Hepatocyte (in vitro differentiated cells): ENCODE measurements at regions not wholly inside any gene's neighbourhood (a gene's known extent, or its start where the extent isn't known, plus 50 kb on each side); places are given as distances from the start of the nearest gene placed in this dataset.

ENCODE experiments used
- DNase-seq: peaks from one replicate; pipeline ENCODE4 v3.0.0-alpha.2; 2016; ENCODE audit warnings: low spot score
- H2AFZ ChIP-seq: fragments of 200-600 bp; sonication (generic); 2 replicates; pipeline ENCODE4 v1.6.0; 2016; ENCODE audit warnings: antibody characterized with exemption, mild to moderate bottlenecking
- H3K27ac ChIP-seq: fragments of 200-600 bp; sonication (generic); 2 replicates; pipeline ENCODE4 v1.5.1; 2016; ENCODE audit warnings: mild to moderate bottlenecking
- H3K27me3 ChIP-seq: fragments of 200-600 bp; sonication (generic); 2 replicates; pipeline ENCODE4 v1.6.1; 2016
- H3K36me3 ChIP-seq: fragments of 200-600 bp; sonication (generic); replicated peaks from 2 replicates; pipeline ENCODE4 v1.5.1; 2016; ENCODE audit warnings: low read depth; ENCODE audit not compliant: insufficient read depth
- H3K4me1 ChIP-seq: fragments of 200-600 bp; sonication (generic); 2 replicates; pipeline ENCODE4 v1.5.1; 2016; ENCODE audit warnings: mild to moderate bottlenecking, moderate library complexity; ENCODE audit not compliant: insufficient read depth
- H3K4me2 ChIP-seq: fragments of 200-600 bp; sonication (generic); 2 replicates; pipeline ENCODE4 v1.6.0; 2016
- H3K4me3 ChIP-seq: fragments of 200-600 bp; sonication (generic); 2 replicates; pipeline ENCODE4 v1.5.1; 2016; ENCODE audit warnings: mild to moderate bottlenecking
- H3K79me2 ChIP-seq: fragments of 200-600 bp; sonication (generic); 2 replicates; pipeline ENCODE4 v1.6.0; 2017; ENCODE audit warnings: mild to moderate bottlenecking
- H3K9me2 ChIP-seq: fragments of 200-600 bp; sonication (generic); replicated peaks from 2 replicates; pipeline ENCODE4 v1.6.0; 2017; ENCODE audit warnings: mild to moderate bottlenecking; ENCODE audit not compliant: insufficient read depth
- H3K9me3 ChIP-seq: fragments of 200-600 bp; sonication (generic); 2 replicates; pipeline ENCODE4 v1.5.1; 2016; ENCODE audit warnings: low read depth, mild to moderate bottlenecking
- H4K20me1 ChIP-seq: fragments of 200-600 bp; sonication (generic); 2 replicates; pipeline ENCODE4 v1.6.0; 2016; ENCODE audit warnings: mild to moderate bottlenecking; ENCODE audit not compliant: insufficient read depth, poor library complexity, severe bottlenecking
- CTCF ChIP-seq: fragments of 200-600 bp; sonication (generic); IDR thresholded peaks from 2 replicates; pipeline ENCODE4 v1.5.1; 2016; ENCODE audit warnings: antibody characterized with exemption, mild to moderate bottlenecking; ENCODE audit not compliant: poor library complexity
- EZH2 ChIP-seq: fragments of 200-600 bp; sonication (generic); IDR thresholded peaks from 2 replicates; pipeline ENCODE4 v1.6.1; 2016; ENCODE audit warnings: antibody characterized with exemption, mild to moderate bottlenecking, borderline replicate concordance
- EZH2phosphoT487 ChIP-seq: fragments of 200-600 bp; sonication (generic); IDR thresholded peaks from one replicate; pipeline ENCODE4 v1.6.1; 2018; ENCODE audit warnings: antibody characterized with exemption, mild to moderate bottlenecking, low read depth, moderate library complexity; ENCODE audit not compliant: unreplicated experiment, severe bottlenecking
- WGBS: methylation state at CpG from one replicate; pipeline ENCODE4 v1.1.6; 2016; ENCODE audit warnings: low lambda C conversion rate; ENCODE audit errors: missing lambda C conversion rate; 5-methylcytosine and 5-hydroxymethylcytosine counted together

GRCh38 chr3:130276203-130276803 is 69.2 kb upstream of the COL6A5 start:
- WGBS, result 13% methylated on average over 8 of the region's 8 CpGs
- no peaks in the 10 kb centered on the region for H3K27me3 ChIP-seq
- H3K4me2 ChIP-seq, result no peak overlapping the region
- DNase-seq, result peak; percentile 84
- no peaks in the 10 kb centered on the region for H3K4me1 ChIP-seq
- H2AFZ ChIP-seq, result no peak overlapping the region
- TF ChIP-seq EZH2, result no peak
- TF ChIP-seq CTCF, result peak; percentile 92
- TF ChIP-seq EZH2phosphoT487, result no peak
- no peaks in the 10 kb centered on the region for H3K9me2 ChIP-seq
- no peaks in the 10 kb centered on the region for H3K9me3 ChIP-seq
- H3K36me3 ChIP-seq, result no peaks in the 10 kb centered on the region
- H3K79me2 ChIP-seq, result no peaks in the 10 kb centered on the region
- H3K4me3 ChIP-seq, result no peak overlapping the region
- peak overlapping the region; percentile 8 for H3K27ac ChIP-seq
- H4K20me1 ChIP-seq, result no peaks in the 10 kb centered on the region

GRCh38 chr3:130288670-130289069 is 56.8 kb upstream of the COL6A5 start:
- Histone ChIP-seq H3K36me3 (no peaks in the 10 kb centered on the region), H3K4me2 (no peak overlapping the region), H3K4me1 (no peaks in the 10 kb centered on the region), H3K4me3 (no peak overlapping the region), H3K9me3 (no peaks in the 10 kb centered on the region), H3K27me3 (no peaks in the 10 kb centered on the region), H3K27ac (no peak overlapping the region), H4K20me1 (no peaks in the 10 kb centered on the region), H3K9me2 (no peaks in the 10 kb centered on the region), H2AFZ (no peak overlapping the region), H3K79me2 (no peaks in the 10 kb centered on the region)
- no peak for DNase-seq
- 100% methylated on average over 1 of the region's 1 CpG for WGBS
- no peak for TF ChIP-seq EZH2phosphoT487
- no peak for TF ChIP-seq CTCF
- TF ChIP-seq EZH2, result no peak

DNA sequence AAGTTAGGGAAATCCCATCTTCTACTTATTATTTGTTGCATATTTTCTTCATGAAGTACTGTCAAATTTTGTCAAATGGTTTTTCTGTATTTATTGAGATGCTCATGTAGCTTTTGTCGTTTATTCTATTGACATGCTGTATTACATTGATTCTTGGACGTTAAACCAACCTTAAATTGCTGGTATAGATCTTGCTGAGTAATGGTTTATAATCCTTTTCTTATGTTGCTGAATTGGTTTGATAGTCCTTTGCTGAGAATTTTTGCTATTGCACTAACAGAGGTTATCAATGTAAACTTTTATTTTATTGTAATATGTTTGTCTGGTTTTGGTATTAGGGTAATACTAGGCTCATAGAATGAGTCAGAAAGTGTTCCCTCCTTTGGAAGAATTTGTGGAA is 54.3 kb upstream of the COL6A5 start:
- 82% methylated on average over 2 of the region's 2 CpGs for WGBS
- H3K27ac ChIP-seq, result no peak overlapping the region
- H3K27me3 ChIP-seq, result no peaks in the 10 kb centered on the region
- H3K4me2 ChIP-seq, result no peak overlapping the region
- no peak overlapping the region for H3K4me3 ChIP-seq
- TF ChIP-seq EZH2phosphoT487 (no peak), CTCF (no peak), EZH2 (no peak)
- H3K9me2 ChIP-seq, result no peaks in the 10 kb centered on the region
- H3K4me1 ChIP-seq, result no peaks in the 10 kb centered on the region
- H4K20me1 ChIP-seq, result no peaks in the 10 kb centered on the region
- H3K36me3 ChIP-seq, result no peaks in the 10 kb centered on the region
- no peak for DNase-seq
- no peak overlapping the region for H2AFZ ChIP-seq
- H3K79me2 ChIP-seq, result no peaks in the 10 kb centered on the region
- H3K9me3 ChIP-seq, result no peaks in the 10 kb centered on the region

DNA sequence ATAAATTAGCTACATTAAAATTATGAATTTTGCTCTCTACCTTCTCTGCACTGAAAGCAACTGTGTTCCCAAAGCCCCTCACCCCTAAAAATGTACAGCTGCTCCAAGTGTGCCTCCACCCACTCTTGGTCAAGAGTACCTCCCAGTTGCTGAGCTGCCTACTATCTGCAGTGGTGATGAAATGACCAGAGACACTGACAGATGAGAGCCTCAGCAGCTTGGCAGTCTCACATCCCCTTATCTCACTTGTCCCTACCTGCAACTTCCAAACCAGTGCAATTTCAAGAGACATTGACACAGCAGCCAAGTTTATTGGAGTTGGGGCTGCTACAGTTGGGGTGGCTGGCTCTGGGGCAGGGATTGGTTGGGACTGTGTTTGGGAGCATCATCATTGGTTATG is 52.2 kb upstream of the COL6A5 start:
- Histone ChIP-seq H2AFZ (no peak overlapping the region), H3K4me3 (no peak overlapping the region), H3K4me2 (no peak overlapping the region), H3K36me3 (no peaks in the 10 kb centered on the region), H3K79me2 (no peaks in the 10 kb centered on the region), H3K9me3 (no peaks in the 10 kb centered on the region), H3K9me2 (no peaks in the 10 kb centered on the region), H4K20me1 (no peaks in the 10 kb centered on the region), H3K27me3 (no peaks in the 10 kb centered on the region), H3K27ac (no peak overlapping the region), H3K4me1 (no peaks in the 10 kb centered on the region)
- no peak for DNase-seq
- TF ChIP-seq CTCF (no peak), EZH2phosphoT487 (no peak), EZH2 (no peak)
